ENCODE measurements at regions not wholly inside any gene's neighbourhood (a gene's known extent, or its start where the extent isn't known, plus 50 kb on each side); places are given as distances from the start of the nearest gene placed in this dataset.

DNA sequence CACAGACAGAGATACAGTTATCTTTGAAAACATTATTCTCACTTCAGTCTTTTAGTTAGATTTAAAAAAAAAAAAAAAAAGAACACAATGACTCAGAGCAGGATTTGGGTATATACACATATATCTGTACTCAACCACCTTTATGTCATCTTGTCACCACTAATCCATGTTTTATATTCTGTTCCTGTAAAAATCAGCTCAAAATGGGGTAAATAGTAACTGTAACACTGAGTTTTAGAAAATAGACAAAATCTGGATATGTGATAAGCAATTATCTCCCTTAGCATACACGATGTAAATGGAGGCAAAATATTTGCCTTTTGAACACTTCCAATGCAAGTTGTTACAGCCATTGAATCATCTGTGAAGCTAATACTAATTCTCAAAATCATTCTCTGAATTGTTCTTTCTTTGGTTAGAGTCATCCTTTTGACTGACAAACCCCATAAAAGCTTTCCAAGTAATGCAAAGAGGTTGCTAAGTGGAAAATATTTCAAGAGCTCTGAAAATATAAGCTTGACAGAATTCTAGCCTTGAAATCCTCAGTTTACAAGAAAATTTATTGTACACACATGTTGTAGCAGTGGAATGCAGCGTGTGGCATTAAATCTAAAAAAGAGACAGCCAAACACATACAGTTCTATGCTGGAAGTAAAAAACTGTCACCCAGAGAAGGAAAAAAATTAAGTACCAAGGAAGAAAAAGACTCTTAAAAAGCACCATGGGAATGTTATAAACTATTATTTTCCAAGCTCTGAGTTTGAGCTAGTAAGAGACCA lies 502.2 kb upstream of the PHF14 start:
- no peak for TF ChIP-seq SMAD4 (CRISPR knock-in tag; IDR thresholded peaks at IDR 0.05)
- TF ChIP-seq, protein P1, sequence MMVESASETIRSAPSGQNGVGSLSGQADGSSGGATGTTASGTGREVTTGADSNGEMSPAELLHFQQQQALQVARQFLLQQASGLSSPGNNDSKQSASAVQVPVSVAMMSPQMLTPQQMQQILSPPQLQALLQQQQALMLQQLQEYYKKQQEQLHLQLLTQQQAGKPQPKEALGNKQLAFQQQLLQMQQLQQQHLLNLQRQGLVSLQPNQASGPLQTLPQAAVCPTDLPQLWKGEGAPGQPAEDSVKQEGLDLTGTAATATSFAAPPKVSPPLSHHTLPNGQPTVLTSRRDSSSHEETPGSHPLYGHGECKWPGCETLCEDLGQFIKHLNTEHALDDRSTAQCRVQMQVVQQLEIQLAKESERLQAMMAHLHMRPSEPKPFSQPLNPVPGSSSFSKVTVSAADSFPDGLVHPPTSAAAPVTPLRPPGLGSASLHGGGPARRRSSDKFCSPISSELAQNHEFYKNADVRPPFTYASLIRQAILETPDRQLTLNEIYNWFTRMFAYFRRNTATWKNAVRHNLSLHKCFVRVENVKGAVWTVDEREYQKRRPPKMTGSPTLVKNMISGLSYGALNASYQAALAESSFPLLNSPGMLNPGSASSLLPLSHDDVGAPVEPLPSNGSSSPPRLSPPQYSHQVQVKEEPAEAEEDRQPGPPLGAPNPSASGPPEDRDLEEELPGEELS (CRISPR knock-in tag; IDR thresholded peaks at IDR 0.05), result no peak
- TF ChIP-seq, protein P2, sequence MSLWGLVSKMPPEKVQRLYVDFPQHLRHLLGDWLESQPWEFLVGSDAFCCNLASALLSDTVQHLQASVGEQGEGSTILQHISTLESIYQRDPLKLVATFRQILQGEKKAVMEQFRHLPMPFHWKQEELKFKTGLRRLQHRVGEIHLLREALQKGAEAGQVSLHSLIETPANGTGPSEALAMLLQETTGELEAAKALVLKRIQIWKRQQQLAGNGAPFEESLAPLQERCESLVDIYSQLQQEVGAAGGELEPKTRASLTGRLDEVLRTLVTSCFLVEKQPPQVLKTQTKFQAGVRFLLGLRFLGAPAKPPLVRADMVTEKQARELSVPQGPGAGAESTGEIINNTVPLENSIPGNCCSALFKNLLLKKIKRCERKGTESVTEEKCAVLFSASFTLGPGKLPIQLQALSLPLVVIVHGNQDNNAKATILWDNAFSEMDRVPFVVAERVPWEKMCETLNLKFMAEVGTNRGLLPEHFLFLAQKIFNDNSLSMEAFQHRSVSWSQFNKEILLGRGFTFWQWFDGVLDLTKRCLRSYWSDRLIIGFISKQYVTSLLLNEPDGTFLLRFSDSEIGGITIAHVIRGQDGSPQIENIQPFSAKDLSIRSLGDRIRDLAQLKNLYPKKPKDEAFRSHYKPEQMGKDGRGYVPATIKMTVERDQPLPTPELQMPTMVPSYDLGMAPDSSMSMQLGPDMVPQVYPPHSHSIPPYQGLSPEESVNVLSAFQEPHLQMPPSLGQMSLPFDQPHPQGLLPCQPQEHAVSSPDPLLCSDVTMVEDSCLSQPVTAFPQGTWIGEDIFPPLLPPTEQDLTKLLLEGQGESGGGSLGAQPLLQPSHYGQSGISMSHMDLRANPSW (CRISPR knock-in tag; conservative IDR thresholded peaks at IDR 0.05; ENCODE audit: low read depth), result no peak
- no peak for TF ChIP-seq ELF4 (CRISPR knock-in tag; IDR thresholded peaks at IDR 0.05; ENCODE audit: low read depth)
- TF ChIP-seq TP53 (CRISPR knock-in tag; IDR thresholded peaks at IDR 0.05), result no peak
- TF ChIP-seq USF2 (CRISPR knock-in tag; IDR thresholded peaks at IDR 0.05), result no peak
- TF ChIP-seq JUN (CRISPR knock-in tag; IDR thresholded peaks at IDR 0.05), result no peak
- H3K27me3 Mint-ChIP-seq (ENCODE audit: low read depth), result no peaks in the 10 kb centered on the region

GRCh38 chr7:10472115-10472514 lies 501.6 kb upstream of the PHF14 start:
- H3K36me3 Mint-ChIP-seq, result no peaks in the 10 kb centered on the region
- no peaks in the 10 kb centered on the region for H3K27me3 Mint-ChIP-seq (ENCODE audit: low read depth)
- no peak for TF ChIP-seq GTF2I (CRISPR knock-in tag; conservative IDR thresholded peaks at IDR 0.05)
- no peak for TF ChIP-seq FOXP1 (CRISPR knock-in tag; IDR thresholded peaks at IDR 0.05; ENCODE audit: borderline replicate concordance)
- no peak for TF ChIP-seq SMAD4 (CRISPR knock-in tag; IDR thresholded peaks at IDR 0.05)
- TF ChIP-seq MYBL2 (CRISPR knock-in tag; IDR thresholded peaks at IDR 0.05), result no peak
- TF ChIP-seq CBFB (CRISPR knock-in tag; IDR thresholded peaks at IDR 0.05; ENCODE audit: low read depth), result no peak
- no peak for TF ChIP-seq NFYB (CRISPR knock-in tag; conservative IDR thresholded peaks at IDR 0.05; ENCODE audit: low read depth)
- TF ChIP-seq IRF2 (CRISPR knock-in tag; IDR thresholded peaks at IDR 0.05; ENCODE audit: borderline replicate concordance, low read depth), result no peak
- no peak for TF ChIP-seq ZNF425 (CRISPR knock-in tag; conservative IDR thresholded peaks at IDR 0.05)
- TF ChIP-seq PRDM15 (CRISPR knock-in tag; IDR thresholded peaks at IDR 0.05), result no peak
- POLR2A ChIA-PET, result no interaction called here
- no peaks in the 10 kb centered on the region for H3K9me3 Mint-ChIP-seq
- ATAC-seq (no peak), DNase-seq (ENCODE audit: low spot score) (no peak)
- H3K27ac Mint-ChIP-seq, result no peak overlapping the region
- CTCF ChIA-PET, result no interaction called here
- H3K4me1 Mint-ChIP-seq, result no peaks in the 10 kb centered on the region
- H3K4me3 Mint-ChIP-seq, result no peak overlapping the region

More for the DNA sequence above, 502.2 kb upstream of the PHF14 start:
- H3K27ac Mint-ChIP-seq, result no peak overlapping the region
- ChIA-PET POLR2A (no interaction called here), CTCF (interaction anchor here (1.1 kb wide), 1 partner anchor 20 kb away, joined by 3 read pairs; no protein-coding TSS in a partner anchor)
- DNase-seq (ENCODE audit: low spot score), result no peak
- H3K9me3 Mint-ChIP-seq, result no peaks in the 10 kb centered on the region
- no peak for ATAC-seq
- no peaks in the 10 kb centered on the region for H3K36me3 Mint-ChIP-seq
- H3K4me1 Mint-ChIP-seq, result no peaks in the 10 kb centered on the region
- no peak overlapping the region for H3K4me3 Mint-ChIP-seq

Data from WTC11 (cell line).